Neural cell (in vitro differentiated cells): ENCODE measurements at regions not wholly inside any gene's neighbourhood (a gene's known extent, or its start where the extent isn't known, plus 50 kb on each side); places are given as distances from the start of the nearest gene placed in this dataset.

Experiments used
- CTCF ChIP-seq: fragments of 450-650 bp; IDR thresholded peaks from 2 replicates; pipeline ENCODE4 v1.5.1; 2014; ENCODE audit warnings: antibody characterized with exemption, mild to moderate bottlenecking, moderate library complexity; ENCODE audit not compliant: poor library complexity, severe bottlenecking
- EP300 ChIP-seq: fragments of 450-650 bp; conservative IDR thresholded peaks from 2 replicates; pipeline ENCODE4 v1.6.1; 2014; ENCODE audit warnings: antibody characterized with exemption, mild to moderate bottlenecking, moderate library complexity; ENCODE audit not compliant: poor library complexity, severe bottlenecking
- EZH2 ChIP-seq: fragments of 200-600, 300-800 bp; shearing (Covaris generic), sonication (generic); IDR thresholded peaks from 2 replicates; pipeline ENCODE4 v1.6.1; 2014; ENCODE audit warnings: antibody characterized with exemption, low read length, borderline replicate concordance, mild to moderate bottlenecking; ENCODE audit not compliant: insufficient read depth, poor library complexity, severe bottlenecking
- RAD21 ChIP-seq: fragments of 450-650 bp; conservative IDR thresholded peaks from 2 replicates; pipeline ENCODE4 v1.6.1; 2014; ENCODE audit warnings: antibody characterized with exemption, mild to moderate bottlenecking, moderate library complexity
- REST ChIP-seq: IDR thresholded peaks from 2 replicates; pipeline ENCODE4 v1.6.1; 2012; ENCODE audit warnings: borderline replicate concordance
- SMC3 ChIP-seq: fragments of 450-650 bp; conservative IDR thresholded peaks from 2 replicates; pipeline ENCODE4 v1.6.1; 2014; ENCODE audit warnings: antibody characterized with exemption, mild to moderate bottlenecking, moderate library complexity; ENCODE audit not compliant: poor library complexity

DNA sequence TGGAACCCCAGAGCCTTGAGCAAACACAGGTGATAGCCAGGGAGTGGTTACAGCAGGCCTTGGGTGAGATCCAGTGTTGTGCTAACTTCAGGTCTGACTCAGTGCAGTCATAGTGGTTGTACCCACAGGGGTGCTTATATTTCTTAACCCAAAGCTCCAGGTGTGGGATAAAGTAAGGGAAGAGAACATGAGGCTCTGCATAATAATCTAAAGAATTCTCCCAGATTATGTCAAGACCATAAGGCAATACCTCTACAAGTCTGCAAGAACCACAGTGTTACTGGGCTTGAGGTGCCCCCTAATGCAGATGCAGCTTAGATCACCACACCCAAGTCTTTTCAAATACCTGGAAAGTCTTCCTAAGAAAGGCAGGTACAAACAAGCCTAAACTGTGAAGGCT is 485.4 kb downstream of the RFC3 start:
- TF ChIP-seq CTCF (no peak), RAD21 (no peak), EZH2 (no peak), SMC3 (no peak), EP300 (no peak), REST (no peak)
